AML-193 (cell line): ENCODE measurements at regions not wholly inside any gene's neighbourhood (a gene's known extent, or its start where the extent isn't known, plus 50 kb on each side); places are given as distances from the start of the nearest gene placed in this dataset.

ENCODE experiments used
- DNase-seq, 2 experiments: peaks; one replicate each; lab custom pipeline; 2025; lab: John Stamatoyannopoulos, UW

GRCh38 chr9:108551030-108551841 is 304.6 kb downstream of the ACTL7B start:
- no peak for DNase-seq

GRCh38 chr9:108550106-108550505 is 305.7 kb downstream of the ACTL7B start:
- no peak for DNase-seq

GRCh38 chr9:108549184-108549583 is 306.6 kb downstream of the ACTL7B start:
- no peak for DNase-seq

GRCh38 chr9:108547411-108548135 is 308.2 kb downstream of the ACTL7B start:
- DNase-seq: no peak

- no peak for DNase-seq
Observed at GRCh38 chr9:108546215-108546614, 309.6 kb downstream of the ACTL7B start.

GRCh38 chr9:108545436-108545835 is 310.4 kb downstream of the ACTL7B start:
- DNase-seq: no peak

- no peak for DNase-seq
Observed at GRCh38 chr9:108544866-108545265, 310.9 kb downstream of the ACTL7B start.

- DNase-seq: no peak
Observed at GRCh38 chr9:108543251-108543778, 312.5 kb downstream of the ACTL7B start.

GRCh38 chr9:108537756-108538155 is 318.0 kb downstream of the ACTL7B start:
- DNase-seq: no peak

GRCh38 chr9:108536836-108537601 is 318.8 kb downstream of the ACTL7B start:
- DNase-seq: no peak

- DNase-seq: no peak
Observed at GRCh38 chr9:108535526-108535925, 320.3 kb downstream of the ACTL7B start.

GRCh38 chr9:108534741-108535140 is 321.0 kb downstream of the ACTL7B start:
- no peak for DNase-seq

- no peak for DNase-seq
Observed at GRCh38 chr9:108530141-108530540, 325.6 kb downstream of the ACTL7B start.

GRCh38 chr9:108528231-108528630 is 327.6 kb downstream of the ACTL7B start:
- DNase-seq: no peak

- no peak for DNase-seq
Observed at GRCh38 chr9:108526518-108526917, 329.3 kb downstream of the ACTL7B start.

- no peak for DNase-seq
Observed at GRCh38 chr9:108525186-108525585, 330.6 kb downstream of the ACTL7B start.

- DNase-seq: no peak
Observed at GRCh38 chr9:108521063-108521590, 334.7 kb downstream of the ACTL7B start.

- no peak for DNase-seq
Observed at GRCh38 chr9:108519437-108519836, 336.3 kb downstream of the ACTL7B start.

- DNase-seq: no peak
Observed at GRCh38 chr9:108517651-108518365, 338.0 kb downstream of the ACTL7B start.

GRCh38 chr9:108516391-108516790 is 339.4 kb downstream of the ACTL7B start:
- DNase-seq: no peak

GRCh38 chr9:108515856-108516255 is 339.9 kb downstream of the ACTL7B start:
- DNase-seq: no peak
